WTC11 (cell line): ENCODE measurements at regions not wholly inside any gene's neighbourhood (a gene's known extent, or its start where the extent isn't known, plus 50 kb on each side); places are given as distances from the start of the nearest gene placed in this dataset.

Experiments
- AFF4 ChIP-seq: sonication (generic); formaldehyde crosslinking; IDR thresholded peaks from 2 replicates; pipeline ENCODE4 v1.8.1; 2023; ENCODE audit warnings: mild to moderate bottlenecking, missing genetic modification reagents, borderline replicate concordance
- ATF2 ChIP-seq: sonication (generic); formaldehyde crosslinking; IDR thresholded peaks from 2 replicates; pipeline ENCODE4 v1.8.1; 2022; ENCODE audit warnings: low read depth, missing genetic modification reagents, borderline replicate concordance
- ATF3 ChIP-seq: sonication (generic); formaldehyde crosslinking; conservative IDR thresholded peaks from 2 replicates; pipeline ENCODE4 v1.8.1; 2022; ENCODE audit warnings: mild to moderate bottlenecking, missing genetic modification reagents
- CBFB ChIP-seq: sonication (generic); formaldehyde crosslinking; IDR thresholded peaks from 2 replicates; pipeline ENCODE4 v1.8.1; 2022; ENCODE audit warnings: mild to moderate bottlenecking, low read depth, missing genetic modification reagents
- CREB1 ChIP-seq: sonication (generic); formaldehyde crosslinking; IDR thresholded peaks from 2 replicates; pipeline ENCODE4 v1.8.0; 2023; ENCODE audit warnings: mild to moderate bottlenecking, missing genetic modification reagents
- CTCF ChIP-seq: fragments of 200-600 bp; IDR thresholded peaks from 2 replicates; pipeline ENCODE4 v1.8.0; 2022; ENCODE audit warnings: antibody characterized with exemption
- FOXK1 ChIP-seq: sonication (generic); formaldehyde crosslinking; IDR thresholded peaks from 2 replicates; pipeline ENCODE4 v1.8.0; 2022; ENCODE audit warnings: mild to moderate bottlenecking, moderate library complexity, missing genetic modification reagents
- FOXP1 ChIP-seq: sonication (generic); formaldehyde crosslinking; IDR thresholded peaks from 2 replicates; pipeline ENCODE4 v1.8.0; 2022; ENCODE audit warnings: missing genetic modification reagents, mild to moderate bottlenecking, moderate library complexity, borderline replicate concordance
- JUN ChIP-seq: sonication (generic); formaldehyde crosslinking; IDR thresholded peaks from 2 replicates; pipeline ENCODE4 v1.8.0; 2023; ENCODE audit warnings: mild to moderate bottlenecking, missing genetic modification reagents
- MAX ChIP-seq: sonication (generic); formaldehyde crosslinking; IDR thresholded peaks from 2 replicates; pipeline ENCODE4 v1.8.0; 2022; ENCODE audit warnings: mild to moderate bottlenecking, missing genetic modification reagents
- MLX ChIP-seq: sonication (generic); formaldehyde crosslinking; IDR thresholded peaks from 2 replicates; pipeline ENCODE4 v1.8.1; 2023; ENCODE audit warnings: mild to moderate bottlenecking, missing genetic modification reagents, moderate library complexity
- USF1 ChIP-seq: sonication (generic); formaldehyde crosslinking; IDR thresholded peaks from 2 replicates; pipeline ENCODE4 v1.8.0; 2022; ENCODE audit warnings: mild to moderate bottlenecking, missing genetic modification reagents
- ZNF396 ChIP-seq: fragments of 250-450 bp; sonication (Bioruptor Pico); IDR thresholded peaks from 2 replicates; pipeline ENCODE4 v1.8.0; 2021; ENCODE audit warnings: mild to moderate bottlenecking, moderate library complexity, borderline replicate concordance

- TF ChIP-seq MLX (no peak), CTCF (no peak), ATF2 (CRISPR knock-in tag) (no peak), JUN (CRISPR knock-in tag) (no peak), ZNF396 (CRISPR knock-in tag) (no peak), CREB1 (CRISPR knock-in tag) (no peak), MAX (CRISPR knock-in tag) (no peak), AFF4 (CRISPR knock-in tag) (no peak), FOXP1 (no peak), CBFB (CRISPR knock-in tag) (no peak), FOXK1 (CRISPR knock-in tag) (no peak), ATF3 (no peak), USF1 (no peak)
These were observed 837.7 kb upstream of the CNTN5 start for GRCh38 chr11:98183034-98183433.
